ENCODE measurements at regions not wholly inside any gene's neighbourhood (a gene's known extent, or its start where the extent isn't known, plus 50 kb on each side); places are given as distances from the start of the nearest gene placed in this dataset.

- TF ChIP-seq MAX (IDR thresholded peaks at IDR 0.05) (no peak), CTCF (IDR thresholded peaks at IDR 0.05) (no peak), NR3C1 (IDR thresholded peaks at IDR 0.05) (no peak), EP300 (IDR thresholded peaks at IDR 0.05) (no peak), SMC3 (IDR thresholded peaks at IDR 0.05) (no peak), KDM5A (IDR thresholded peaks at IDR 0.05) (no peak), POLR2A (IDR thresholded peaks at IDR 0.05; ENCODE audit: low read length) (no peak), RAD21 (conservative IDR thresholded peaks at IDR 0.05 in 1 of 2, IDR thresholded peaks at IDR 0.05 in 1 of 2) (no peak), MAFK (IDR thresholded peaks at IDR 0.05; ENCODE audit: partially characterized antibody) (no peak), JUN (IDR thresholded peaks at IDR 0.05) (no peak), CBX2 (IDR thresholded peaks at IDR 0.05; ENCODE audit: borderline replicate concordance, low read depth) (no peak)
- TF ChIP-seq, protein P1, sequence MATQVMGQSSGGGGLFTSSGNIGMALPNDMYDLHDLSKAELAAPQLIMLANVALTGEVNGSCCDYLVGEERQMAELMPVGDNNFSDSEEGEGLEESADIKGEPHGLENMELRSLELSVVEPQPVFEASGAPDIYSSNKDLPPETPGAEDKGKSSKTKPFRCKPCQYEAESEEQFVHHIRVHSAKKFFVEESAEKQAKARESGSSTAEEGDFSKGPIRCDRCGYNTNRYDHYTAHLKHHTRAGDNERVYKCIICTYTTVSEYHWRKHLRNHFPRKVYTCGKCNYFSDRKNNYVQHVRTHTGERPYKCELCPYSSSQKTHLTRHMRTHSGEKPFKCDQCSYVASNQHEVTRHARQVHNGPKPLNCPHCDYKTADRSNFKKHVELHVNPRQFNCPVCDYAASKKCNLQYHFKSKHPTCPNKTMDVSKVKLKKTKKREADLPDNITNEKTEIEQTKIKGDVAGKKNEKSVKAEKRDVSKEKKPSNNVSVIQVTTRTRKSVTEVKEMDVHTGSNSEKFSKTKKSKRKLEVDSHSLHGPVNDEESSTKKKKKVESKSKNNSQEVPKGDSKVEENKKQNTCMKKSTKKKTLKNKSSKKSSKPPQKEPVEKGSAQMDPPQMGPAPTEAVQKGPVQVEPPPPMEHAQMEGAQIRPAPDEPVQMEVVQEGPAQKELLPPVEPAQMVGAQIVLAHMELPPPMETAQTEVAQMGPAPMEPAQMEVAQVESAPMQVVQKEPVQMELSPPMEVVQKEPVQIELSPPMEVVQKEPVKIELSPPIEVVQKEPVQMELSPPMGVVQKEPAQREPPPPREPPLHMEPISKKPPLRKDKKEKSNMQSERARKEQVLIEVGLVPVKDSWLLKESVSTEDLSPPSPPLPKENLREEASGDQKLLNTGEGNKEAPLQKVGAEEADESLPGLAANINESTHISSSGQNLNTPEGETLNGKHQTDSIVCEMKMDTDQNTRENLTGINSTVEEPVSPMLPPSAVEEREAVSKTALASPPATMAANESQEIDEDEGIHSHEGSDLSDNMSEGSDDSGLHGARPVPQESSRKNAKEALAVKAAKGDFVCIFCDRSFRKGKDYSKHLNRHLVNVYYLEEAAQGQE (IDR thresholded peaks at IDR 0.05), result no peak
- TF ChIP-seq, protein P2, sequence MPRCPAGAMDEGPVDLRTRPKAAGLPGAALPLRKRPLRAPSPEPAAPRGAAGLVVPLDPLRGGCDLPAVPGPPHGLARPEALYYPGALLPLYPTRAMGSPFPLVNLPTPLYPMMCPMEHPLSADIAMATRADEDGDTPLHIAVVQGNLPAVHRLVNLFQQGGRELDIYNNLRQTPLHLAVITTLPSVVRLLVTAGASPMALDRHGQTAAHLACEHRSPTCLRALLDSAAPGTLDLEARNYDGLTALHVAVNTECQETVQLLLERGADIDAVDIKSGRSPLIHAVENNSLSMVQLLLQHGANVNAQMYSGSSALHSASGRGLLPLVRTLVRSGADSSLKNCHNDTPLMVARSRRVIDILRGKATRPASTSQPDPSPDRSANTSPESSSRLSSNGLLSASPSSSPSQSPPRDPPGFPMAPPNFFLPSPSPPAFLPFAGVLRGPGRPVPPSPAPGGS (IDR thresholded peaks at IDR 0.05), result no peak
Observed at GRCh38 chr5:82513738-82514137, 235.6 kb upstream of the RPS23 start.
